ENCODE measurements at regions not wholly inside any gene's neighbourhood (a gene's known extent, or its start where the extent isn't known, plus 50 kb on each side); places are given as distances from the start of the nearest gene placed in this dataset.

- Histone ChIP-seq H3K36me3 (ENCODE audit: insufficient read depth, low read length) (no peaks in the 10 kb centered on the region), H3K4me1 (ENCODE audit: insufficient read depth, low read length) (no peaks in the 10 kb centered on the region), H3K27me3 (ENCODE audit: insufficient read depth, low read length, poor library complexity) (no peaks in the 10 kb centered on the region), H3K4me2 (ENCODE audit: insufficient read depth, low read length) (no peak overlapping the region), H4K20me1 (ENCODE audit: insufficient read depth, low read length) (no peaks in the 10 kb centered on the region), H3K9ac (ENCODE audit: low read depth, low read length) (no peak overlapping the region), H3K9me3 (ENCODE audit: insufficient read depth, low read length, severe bottlenecking) (no peaks in the 10 kb centered on the region), H3K27ac (ENCODE audit: low read length) (no peak overlapping the region), H3K4me3 (ENCODE audit: low read depth in 1 of 2, low read length in 2 of 2) (no peak overlapping the region), H2AFZ (ENCODE audit: low read depth, low read length) (no peak overlapping the region), H3K79me2 (ENCODE audit: insufficient read depth, low read length) (no peaks in the 10 kb centered on the region)
- no peak for ATAC-seq (ENCODE audit: insufficient read depth, low read depth)
- DNase-seq = no peak
- no peak for TF ChIP-seq EZH2 (IDR thresholded peaks at IDR 0.05; ENCODE audit: borderline replicate concordance, low read depth, low read length, severe bottlenecking)
- TF ChIP-seq CTCF (IDR thresholded peaks at IDR 0.05; ENCODE audit: borderline replicate concordance, extremely low read depth, low read length, poor library complexity, severe bottlenecking) = no peak
These were observed 137.9 kb downstream of the SLC7A11 start for GRCh38 chr4:138104284-138104680.

- Histone ChIP-seq H3K27me3 (ENCODE audit: insufficient read depth, low read length, poor library complexity) (no peaks in the 10 kb centered on the region), H3K9ac (ENCODE audit: low read depth, low read length) (no peak overlapping the region), H3K36me3 (ENCODE audit: insufficient read depth, low read length) (no peaks in the 10 kb centered on the region), H3K4me1 (ENCODE audit: insufficient read depth, low read length) (no peaks in the 10 kb centered on the region), H3K4me3 (ENCODE audit: low read depth in 1 of 2, low read length in 2 of 2) (no peak overlapping the region), H3K27ac (ENCODE audit: low read length) (no peak overlapping the region), H3K9me3 (ENCODE audit: insufficient read depth, low read length, severe bottlenecking) (no peaks in the 10 kb centered on the region), H3K79me2 (ENCODE audit: insufficient read depth, low read length) (no peaks in the 10 kb centered on the region), H2AFZ (ENCODE audit: low read depth, low read length) (no peak overlapping the region), H3K4me2 (ENCODE audit: insufficient read depth, low read length) (no peak overlapping the region), H4K20me1 (ENCODE audit: insufficient read depth, low read length) (no peaks in the 10 kb centered on the region)
- ATAC-seq (ENCODE audit: insufficient read depth, low read depth) (no peak), DNase-seq (no peak)
- TF ChIP-seq CTCF (IDR thresholded peaks at IDR 0.05; ENCODE audit: borderline replicate concordance, extremely low read depth, low read length, poor library complexity, severe bottlenecking) (no peak), EZH2 (IDR thresholded peaks at IDR 0.05; ENCODE audit: borderline replicate concordance, low read depth, low read length, severe bottlenecking) (no peak)
These were observed 138.4 kb downstream of the SLC7A11 start for GRCh38 chr4:138103597-138104283.

- H3K27me3 ChIP-seq (ENCODE audit: insufficient read depth, low read length, poor library complexity) = peaks cover 21% of the 10 kb centered on the region
- no peaks in the 10 kb centered on the region for H3K9me3 ChIP-seq (ENCODE audit: insufficient read depth, low read length, severe bottlenecking)
- H3K9ac ChIP-seq (ENCODE audit: low read depth, low read length) = no peak overlapping the region
- no peaks in the 10 kb centered on the region for H3K79me2 ChIP-seq (ENCODE audit: insufficient read depth, low read length)
- DNase-seq (no peak), ATAC-seq (ENCODE audit: insufficient read depth, low read depth) (no peak)
- no peak for TF ChIP-seq CTCF (IDR thresholded peaks at IDR 0.05; ENCODE audit: borderline replicate concordance, extremely low read depth, low read length, poor library complexity, severe bottlenecking)
- no peak for TF ChIP-seq EZH2 (IDR thresholded peaks at IDR 0.05; ENCODE audit: borderline replicate concordance, low read depth, low read length, severe bottlenecking)
- H3K36me3 ChIP-seq (ENCODE audit: insufficient read depth, low read length) = no peaks in the 10 kb centered on the region
- no peak overlapping the region for H3K4me3 ChIP-seq (ENCODE audit: low read depth in 1 of 2, low read length in 2 of 2)
- no peak overlapping the region for H3K27ac ChIP-seq (ENCODE audit: low read length)
- no peak overlapping the region for H3K4me2 ChIP-seq (ENCODE audit: insufficient read depth, low read length)
- no peaks in the 10 kb centered on the region for H4K20me1 ChIP-seq (ENCODE audit: insufficient read depth, low read length)
- no peak overlapping the region for H2AFZ ChIP-seq (ENCODE audit: low read depth, low read length)
- no peaks in the 10 kb centered on the region for H3K4me1 ChIP-seq (ENCODE audit: insufficient read depth, low read length)
These were observed 142.8 kb downstream of the SLC7A11 start for GRCh38 chr4:138099385-138099784.
